MM.1S (cell line): ENCODE measurements at regions not wholly inside any gene's neighbourhood (a gene's known extent, or its start where the extent isn't known, plus 50 kb on each side); places are given as distances from the start of the nearest gene placed in this dataset.

ENCODE experiments used
- DNase-seq: peaks from one replicate; pipeline ENCODE4 v3.0.0-alpha.2; 2015
- H2AFZ ChIP-seq: fragments of 300-600 bp; sonication (generic); 2 replicates; pipeline ENCODE4 v1.6.0; 2016; ENCODE audit warnings: antibody characterized with exemption, low read length
- H3F3A ChIP-seq: fragments of 300-600 bp; sonication (generic); 2 replicates; pipeline ENCODE4 v1.6.1; 2016; ENCODE audit warnings: mild to moderate bottlenecking, antibody characterized with exemption, low read length, moderate library complexity, mixed read lengths; ENCODE audit not compliant: insufficient read depth
- H3K27ac ChIP-seq: fragments of 300-600 bp; sonication (generic); 2 replicates; pipeline ENCODE4 v1.5.1; 2016; ENCODE audit warnings: mild to moderate bottlenecking, low read length
- H3K27me3 ChIP-seq: fragments of 300-600 bp; sonication (generic); replicated peaks from 2 replicates; pipeline ENCODE4 v1.6.0; 2016; ENCODE audit warnings: low read length; ENCODE audit not compliant: insufficient read depth
- H3K36me3 ChIP-seq: fragments of 300-600 bp; sonication (generic); replicated peaks from 2 replicates; pipeline ENCODE4 v1.6.1; 2016; ENCODE audit warnings: mild to moderate bottlenecking, low read length, mixed read lengths; ENCODE audit not compliant: insufficient read depth
- H3K4me1 ChIP-seq: fragments of 300-600 bp; sonication (generic); 2 replicates; pipeline ENCODE4 v1.6.1; 2016; ENCODE audit warnings: low read length, mixed read lengths
- H3K4me2 ChIP-seq: fragments of 300-600 bp; sonication (generic); 2 replicates; pipeline ENCODE4 v1.6.0; 2016; ENCODE audit warnings: low read depth, low read length
- H3K4me3 ChIP-seq: fragments of 300-600 bp; sonication (generic); 2 replicates; pipeline ENCODE4 v1.5.1; 2016; ENCODE audit warnings: low read length, mixed read lengths
- H3K79me2 ChIP-seq: fragments of 300-600 bp; sonication (generic); 2 replicates; pipeline ENCODE4 v1.6.1; 2016; ENCODE audit warnings: mixed run types, low read length, mixed read lengths
- H3K9ac ChIP-seq: fragments of 300-600 bp; sonication (generic); 2 replicates; pipeline ENCODE4 v1.6.1; 2016; ENCODE audit warnings: low read length, mixed read lengths
- H3K9me2 ChIP-seq: fragments of 300-600 bp; sonication (generic); replicated peaks from 2 replicates; pipeline ENCODE4 v1.6.1; 2016; ENCODE audit warnings: mild to moderate bottlenecking, low read length, mixed read lengths; ENCODE audit not compliant: insufficient read depth
- H3K9me3 ChIP-seq: fragments of 300-600 bp; sonication (generic); replicated peaks from 2 replicates; pipeline ENCODE4 v1.6.1; 2016; ENCODE audit warnings: mild to moderate bottlenecking, low read length, mixed read lengths; ENCODE audit not compliant: insufficient read depth
- H4K20me1 ChIP-seq: fragments of 300-600 bp; sonication (generic); 2 replicates; pipeline ENCODE4 v1.6.1; 2016; ENCODE audit warnings: mild to moderate bottlenecking, low read length, moderate library complexity, mixed read lengths; ENCODE audit not compliant: insufficient read depth
- CTCF ChIP-seq: fragments of 300-600 bp; sonication (generic); IDR thresholded peaks from 2 replicates; pipeline ENCODE4 v1.5.1; 2016; ENCODE audit warnings: antibody characterized with exemption, low read length, mixed read lengths
- EZH2 ChIP-seq: fragments of 300-600 bp; sonication (generic); optimal IDR thresholded peaks from 2 replicates; pipeline ENCODE3; 2017; ENCODE audit warnings: low read depth, mild to moderate bottlenecking, antibody characterized with exemption, low read length, mixed read lengths
- EZH2phosphoT487 ChIP-seq: fragments of 300-600 bp; sonication (generic); IDR thresholded peaks from 2 replicates; pipeline ENCODE4 v1.6.1; 2018; ENCODE audit warnings: antibody characterized with exemption, low read length

- Histone ChIP-seq H3K9ac (no peak overlapping the region), H3K27me3 (peaks cover 82% of the 10 kb centered on the region), H3K4me1 (no peaks in the 10 kb centered on the region), H3K4me3 (no peak overlapping the region), H4K20me1 (no peaks in the 10 kb centered on the region), H3K4me2 (no peak overlapping the region), H3F3A (no peaks in the 10 kb centered on the region), H3K9me3 (no peaks in the 10 kb centered on the region), H3K36me3 (no peaks in the 10 kb centered on the region), H3K79me2 (no peaks in the 10 kb centered on the region), H3K9me2 (no peaks in the 10 kb centered on the region), H2AFZ (no peak overlapping the region), H3K27ac (no peak overlapping the region)
- TF ChIP-seq CTCF = no peak
- DNase-seq = no peak
These were observed 96.9 kb downstream of the RBFOX3 start for GRCh38 chr17:79513820-79514535.

- no peak for DNase-seq
- no peaks in the 10 kb centered on the region for H3F3A ChIP-seq
- H2AFZ ChIP-seq = no peak overlapping the region
- H3K4me2 ChIP-seq = no peak overlapping the region
- H3K4me3 ChIP-seq = no peak overlapping the region
- H3K9me3 ChIP-seq = no peaks in the 10 kb centered on the region
- TF ChIP-seq EZH2phosphoT487 (no peak), CTCF (no peak), EZH2 (no peak)
- no peaks in the 10 kb centered on the region for H3K9me2 ChIP-seq
- no peaks in the 10 kb centered on the region for H4K20me1 ChIP-seq
- H3K9ac ChIP-seq = no peak overlapping the region
- no peaks in the 10 kb centered on the region for H3K4me1 ChIP-seq
- H3K79me2 ChIP-seq = no peaks in the 10 kb centered on the region
- no peaks in the 10 kb centered on the region for H3K36me3 ChIP-seq
- peaks cover 82% of the 10 kb centered on the region for H3K27me3 ChIP-seq
- no peak overlapping the region for H3K27ac ChIP-seq
These were observed 97.6 kb downstream of the RBFOX3 start for GRCh38 chr17:79513206-79513605.

GRCh38 chr17:79511471-79511870 lies 99.4 kb downstream of the RBFOX3 start:
- Histone ChIP-seq H2AFZ (no peak overlapping the region), H3K9me2 (no peaks in the 10 kb centered on the region), H3K79me2 (no peaks in the 10 kb centered on the region), H3K4me1 (no peaks in the 10 kb centered on the region), H3K4me2 (no peak overlapping the region), H3K9ac (no peak overlapping the region), H3K4me3 (no peak overlapping the region), H3K36me3 (no peaks in the 10 kb centered on the region), H3F3A (no peaks in the 10 kb centered on the region), H4K20me1 (no peaks in the 10 kb centered on the region), H3K27me3 (peaks cover 82% of the 10 kb centered on the region), H3K9me3 (no peaks in the 10 kb centered on the region), H3K27ac (no peak overlapping the region)
- no peak for DNase-seq
- TF ChIP-seq EZH2phosphoT487 (no peak), EZH2 (no peak), CTCF (no peak)
